NT2/D1 (cell line): ENCODE measurements at regions not wholly inside any gene's neighbourhood (a gene's known extent, or its start where the extent isn't known, plus 50 kb on each side); places are given as distances from the start of the nearest gene placed in this dataset.
"Not testable (repeated sequence)": the region's sequence is repeated elsewhere in the genome, so short reads cannot be mapped to it uniquely, and the experiment has no call there.

ENCODE experiments used
- DNase-seq: peaks from one replicate; pipeline ENCODE4 v3.0.0-alpha.2; 2011; ENCODE audit warnings: low read depth, low spot score
- H3K27me3 ChIP-seq: 2 replicates; pipeline ENCODE4 v1.6.0; 2011; ENCODE audit warnings: mild to moderate bottlenecking; ENCODE audit not compliant: insufficient read length, insufficient read depth
- H3K36me3 ChIP-seq: 2 replicates; pipeline ENCODE4 v1.6.1; 2011; ENCODE audit warnings: mild to moderate bottlenecking, low read length, mixed read lengths; ENCODE audit not compliant: insufficient read depth, insufficient read length
- H3K4me1 ChIP-seq: 2 replicates; pipeline ENCODE4 v1.5.1; 2011; ENCODE audit not compliant: insufficient read depth, insufficient read length
- H3K4me3 ChIP-seq: 2 replicates; pipeline ENCODE4 v1.5.1; 2011; ENCODE audit warnings: low read depth; ENCODE audit not compliant: insufficient read length
- H3K9ac ChIP-seq: 2 replicates; pipeline ENCODE4 v1.6.0; 2011; ENCODE audit warnings: low read depth; ENCODE audit not compliant: insufficient read length
- H3K9me3 ChIP-seq: 2 replicates; pipeline ENCODE4 v1.5.1; 2011; ENCODE audit warnings: mild to moderate bottlenecking, low read length; ENCODE audit not compliant: insufficient read depth
- SUZ12 ChIP-seq: IDR thresholded peaks from 2 replicates; pipeline ENCODE4 v1.6.1; 2011; ENCODE audit not compliant: insufficient read length, insufficient read depth; ENCODE audit errors: extremely low read depth
- YY1 ChIP-seq: IDR thresholded peaks from 2 replicates; pipeline ENCODE4 v1.6.1; 2011; ENCODE audit not compliant: insufficient read length, insufficient read depth
- ZNF274 ChIP-seq: IDR thresholded peaks from 2 replicates; pipeline ENCODE4 v1.6.1; 2011; ENCODE audit warnings: mild to moderate bottlenecking, low read depth, low read length

DNA sequence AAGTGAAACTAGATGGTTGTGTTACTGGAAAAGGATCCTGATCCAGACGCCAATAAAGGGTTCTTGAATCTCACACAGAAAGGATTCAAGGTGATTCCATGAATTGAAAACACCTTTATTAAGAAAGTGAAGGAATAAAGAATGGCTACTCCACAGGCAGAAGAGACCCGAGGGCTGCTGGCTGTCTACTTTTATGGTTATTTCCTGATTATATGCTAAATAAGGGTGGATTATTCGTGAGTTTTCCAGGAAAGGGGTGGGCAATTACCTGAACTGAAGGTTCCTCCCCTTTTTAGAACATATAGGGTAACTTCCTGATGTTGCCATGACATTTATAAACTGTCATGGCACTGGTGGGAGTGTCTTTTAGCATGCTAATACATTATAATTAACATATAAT is 50.9 kb upstream of the WARS2 start:
- TF ChIP-seq YY1 (no peak), ZNF274 (no peak), SUZ12 (no peak)
- Histone ChIP-seq H3K9me3 (no peaks in the 10 kb centered on the region), H3K4me1 (no peaks in the 10 kb centered on the region), H3K36me3 (no peaks in the 10 kb centered on the region), H3K4me3 (no peak overlapping the region), H3K9ac (no peak overlapping the region), H3K27me3 (no peaks in the 10 kb centered on the region)
- DNase-seq = no peak

DNA sequence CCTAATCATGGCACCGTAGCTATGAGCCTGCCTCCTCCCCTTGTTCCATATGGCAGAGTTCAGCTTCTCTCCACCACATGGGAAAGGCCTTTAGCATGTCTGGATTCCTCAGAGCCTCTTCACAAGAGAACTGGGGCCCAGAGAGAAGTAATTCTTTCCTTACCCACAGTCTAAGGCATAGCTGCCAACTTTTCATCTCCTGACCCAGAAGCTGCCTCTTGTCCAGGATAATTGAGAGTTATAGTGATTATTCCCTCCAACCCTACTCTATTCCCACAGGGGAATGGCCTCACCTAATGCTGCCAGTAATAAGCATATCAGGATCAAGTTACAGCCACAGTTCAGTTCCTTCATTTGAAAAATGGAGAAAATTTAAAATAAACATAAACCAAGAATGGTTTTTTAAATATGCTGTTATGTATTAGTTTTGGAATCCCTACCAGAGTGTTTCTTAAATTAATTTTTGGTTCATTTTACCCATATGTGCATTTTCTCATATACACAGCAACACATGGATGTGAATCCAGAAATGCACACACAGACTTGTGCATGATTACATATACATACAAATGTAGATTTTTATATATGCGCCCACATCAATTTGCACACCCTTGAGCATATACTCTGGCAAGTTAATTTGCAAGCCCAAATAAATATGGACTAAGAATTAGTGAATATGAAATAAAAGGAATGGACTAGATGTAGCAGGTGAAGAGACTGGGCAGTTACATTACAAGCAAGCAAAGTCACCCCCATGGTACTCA is 63.9 kb upstream of the WARS2 start:
- no peak for DNase-seq

DNA sequence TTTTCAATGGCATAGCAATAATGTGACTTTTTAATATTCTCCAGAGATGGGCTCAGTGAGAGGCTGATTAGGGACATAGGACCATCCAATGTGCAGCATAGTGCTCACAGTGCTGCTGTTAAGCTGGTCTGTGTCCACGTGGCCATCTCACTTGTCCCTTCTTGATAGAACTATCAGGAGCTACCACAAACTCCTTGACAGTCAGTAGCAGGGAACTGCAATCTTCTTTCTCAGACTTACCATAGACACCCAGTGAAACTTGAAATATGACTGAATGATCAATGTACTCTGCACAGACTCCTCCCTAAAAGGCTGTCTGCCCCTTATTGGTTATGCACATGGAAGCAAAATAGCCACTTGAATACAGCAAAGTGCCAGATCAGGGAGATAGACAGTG is 64.5 kb upstream of the WARS2 start:
- DNase-seq = no peak
- Histone ChIP-seq H3K36me3 (no peaks in the 10 kb centered on the region), H3K4me1 (no peaks in the 10 kb centered on the region), H3K9me3 (no peaks in the 10 kb centered on the region), H3K27me3 (no peaks in the 10 kb centered on the region), H3K4me3 (no peak overlapping the region), H3K9ac (no peak overlapping the region)
- TF ChIP-seq SUZ12 (no peak), YY1 (no peak), ZNF274 (no peak)

More for the DNA sequence above, 63.9 kb upstream of the WARS2 start:
- Histone ChIP-seq H3K27me3 (no peaks in the 10 kb centered on the region), H3K36me3 (no peaks in the 10 kb centered on the region), H3K9ac (no peak overlapping the region), H3K9me3 (peaks cover 5% of the 10 kb centered on the region), H3K4me3 (no peak overlapping the region), H3K4me1 (no peaks in the 10 kb centered on the region)
- TF ChIP-seq ZNF274 (no peak), SUZ12 (no peak), YY1 (no peak)

DNA sequence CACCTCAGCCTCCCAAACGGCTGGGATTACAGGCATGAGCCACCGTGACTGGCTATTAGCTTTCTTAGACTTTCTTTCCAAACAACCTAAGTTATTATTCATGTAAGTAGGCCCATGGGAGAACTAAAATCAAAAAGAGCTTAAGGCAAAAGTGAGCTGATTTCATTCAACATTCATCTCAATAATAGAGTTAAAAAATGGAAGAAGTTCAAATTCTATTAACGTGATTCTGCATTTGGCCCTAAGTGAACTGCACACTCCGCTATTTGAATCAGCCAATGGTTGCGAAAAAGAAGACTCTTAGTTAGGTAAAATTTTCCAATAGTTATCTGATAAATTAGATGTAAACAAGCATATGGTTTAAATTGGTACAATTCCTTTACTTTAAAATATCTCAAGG is 68.6 kb upstream of the WARS2 start:
- H3K9ac ChIP-seq = no peak overlapping the region
- H3K4me3 ChIP-seq = no peak overlapping the region
- no peaks in the 10 kb centered on the region for H3K27me3 ChIP-seq
- no peak for TF ChIP-seq YY1
- no peaks in the 10 kb centered on the region for H3K4me1 ChIP-seq
- no peaks in the 10 kb centered on the region for H3K36me3 ChIP-seq
- no peaks in the 10 kb centered on the region for H3K9me3 ChIP-seq
- no peak for DNase-seq

DNA sequence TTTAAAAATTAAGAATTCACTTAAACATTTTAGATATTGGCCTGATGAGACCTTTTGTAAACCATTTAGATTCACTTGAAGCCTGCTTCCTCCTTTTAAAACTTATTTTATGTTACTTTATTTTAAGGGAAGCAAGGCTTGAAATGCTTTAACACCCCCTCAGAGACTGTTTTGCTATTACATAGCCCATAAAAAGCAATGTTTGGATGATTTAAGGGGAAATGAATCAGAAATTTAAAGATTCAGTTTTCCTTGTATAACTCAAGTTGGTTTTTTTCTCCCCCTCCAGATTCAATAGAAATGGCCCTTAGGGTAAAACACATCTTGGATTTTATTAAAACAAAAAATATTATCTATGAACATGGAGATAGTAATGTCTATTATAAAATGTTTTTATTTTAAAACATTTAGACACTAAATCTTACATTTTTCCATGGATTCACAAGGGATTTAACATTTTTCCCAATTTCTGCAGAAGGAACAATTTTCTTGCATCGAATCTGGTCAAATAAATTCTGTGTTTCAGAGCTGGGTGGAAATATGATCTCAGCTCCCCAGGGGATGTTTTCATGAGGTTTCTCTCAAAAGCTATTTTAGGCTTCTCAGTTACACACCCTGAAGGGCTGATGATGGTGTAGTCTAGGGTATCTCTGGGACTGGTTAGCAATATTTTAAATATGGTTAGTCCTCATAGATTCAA is 69.3 kb upstream of the WARS2 start:
- H3K4me3 ChIP-seq = no peak overlapping the region
- TF ChIP-seq YY1 = no peak
- TF ChIP-seq SUZ12 = no peak
- no peak for TF ChIP-seq ZNF274
- no peak overlapping the region for H3K9ac ChIP-seq
- no peaks in the 10 kb centered on the region for H3K9me3 ChIP-seq
- H3K36me3 ChIP-seq = no peaks in the 10 kb centered on the region
- no peaks in the 10 kb centered on the region for H3K27me3 ChIP-seq
- no peak for DNase-seq
- H3K4me1 ChIP-seq = no peaks in the 10 kb centered on the region

DNA sequence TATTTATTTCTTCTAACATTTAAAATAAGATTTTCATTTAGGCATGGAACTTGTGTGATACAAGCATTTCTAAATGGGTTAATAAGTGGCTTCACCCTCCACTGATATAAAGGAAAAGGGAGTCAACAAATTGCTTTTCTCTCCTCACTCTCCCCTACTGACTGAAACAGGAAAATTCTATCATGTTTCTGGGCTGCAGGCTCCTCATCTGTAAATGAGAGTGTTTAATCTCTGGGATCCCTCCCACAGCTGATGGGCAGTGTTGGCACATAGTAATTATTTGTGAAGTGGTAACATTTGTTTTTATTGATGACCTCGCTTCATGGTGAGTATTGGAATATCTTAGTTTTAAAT is 69.8 kb upstream of the WARS2 start:
- no peak for TF ChIP-seq YY1
- TF ChIP-seq ZNF274 = no peak
- no peak for TF ChIP-seq SUZ12
- no peaks in the 10 kb centered on the region for H3K9me3 ChIP-seq
- H3K4me1 ChIP-seq = no peaks in the 10 kb centered on the region
- DNase-seq = no peak
- no peaks in the 10 kb centered on the region for H3K36me3 ChIP-seq
- H3K27me3 ChIP-seq = no peaks in the 10 kb centered on the region
- H3K4me3 ChIP-seq = no peak overlapping the region
- no peak overlapping the region for H3K9ac ChIP-seq

DNA sequence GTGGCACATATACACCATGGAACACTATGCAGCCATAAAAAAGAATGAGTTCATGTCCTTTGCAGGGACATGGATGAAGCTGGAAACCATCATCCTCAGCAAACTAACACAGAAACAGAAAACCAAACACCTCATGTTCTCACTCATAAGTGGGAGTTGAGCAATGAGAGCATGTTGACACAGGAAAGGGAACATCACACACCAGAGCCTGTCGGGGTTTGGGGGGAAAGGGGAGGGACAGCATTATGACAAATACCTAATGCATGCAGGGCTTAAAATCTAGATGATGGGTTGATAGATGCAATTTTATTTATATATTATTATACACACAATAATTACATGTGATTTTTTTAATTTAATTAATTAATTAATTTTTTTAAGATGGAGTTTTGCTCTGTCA is 72.8 kb upstream of the WARS2 start:
- H3K27me3 ChIP-seq, H3K9me3 ChIP-seq, DNase-seq, H3K4me1 ChIP-seq, H3K9ac ChIP-seq, H3K4me3 ChIP-seq, H3K36me3 ChIP-seq: not testable (repeated sequence)

DNA sequence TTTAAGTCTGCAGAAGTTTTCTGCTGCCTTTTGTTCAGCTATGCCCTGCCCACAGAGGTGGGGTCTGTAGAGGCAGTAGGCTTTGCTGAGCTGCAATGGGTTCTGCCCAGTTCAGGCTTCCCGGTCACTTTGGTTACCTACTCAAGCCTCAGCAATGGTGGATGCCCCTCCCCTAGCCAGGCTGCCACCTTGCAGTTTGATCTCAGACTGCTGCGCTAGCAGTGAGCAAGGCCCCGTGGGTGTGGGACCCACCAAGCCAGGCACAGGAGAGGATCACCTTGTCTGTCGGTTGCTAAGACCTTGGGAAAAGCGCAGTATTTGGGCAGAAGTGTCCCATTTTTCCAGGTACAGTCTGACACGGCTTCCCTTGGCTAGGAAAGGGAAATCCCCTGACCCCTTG is 74.5 kb upstream of the WARS2 start:
- DNase-seq, H3K4me3 ChIP-seq, H3K4me1 ChIP-seq, H3K9me3 ChIP-seq, H3K9ac ChIP-seq, H3K27me3 ChIP-seq, H3K36me3 ChIP-seq: not testable (repeated sequence)
